ENCODE measurements at regions not wholly inside any gene's neighbourhood (a gene's known extent, or its start where the extent isn't known, plus 50 kb on each side); places are given as distances from the start of the nearest gene placed in this dataset.

DNA sequence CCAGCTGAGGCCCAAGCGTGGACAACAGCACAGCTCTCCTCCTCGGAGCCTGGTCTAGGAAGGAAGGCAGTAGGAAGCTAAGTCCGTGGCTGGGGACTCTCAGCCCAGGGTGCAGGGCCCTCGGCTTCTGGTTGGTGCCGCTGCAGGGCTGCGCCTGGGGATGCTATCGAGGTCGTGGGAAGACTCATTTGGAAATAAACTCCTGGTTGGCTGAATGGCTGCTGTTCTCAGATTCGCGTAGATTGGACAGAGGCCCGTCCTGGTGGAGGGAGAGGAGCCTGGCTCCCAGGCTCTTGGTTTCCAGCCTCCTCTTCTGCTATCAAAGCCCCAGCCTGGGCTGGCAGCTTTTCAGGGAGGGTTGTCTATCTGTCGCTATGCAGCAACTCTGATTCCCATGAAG, 152.6 kb upstream of the FZD8 start:
- no peak for TF ChIP-seq TAF1 (IDR thresholded peaks at IDR 0.05; ENCODE audit: borderline replicate concordance, low read depth, low read length)
- TF ChIP-seq POLR2AphosphoS5 (IDR thresholded peaks at IDR 0.05; ENCODE audit: low read depth, low read length), result no peak
- no peak for TF ChIP-seq POLR2A (IDR thresholded peaks at IDR 0.05; ENCODE audit: low read depth, low read length)

All from GM12892 (cell line).